Panc1 (cell line): ENCODE measurements at regions not wholly inside any gene's neighbourhood (a gene's known extent, or its start where the extent isn't known, plus 50 kb on each side); places are given as distances from the start of the nearest gene placed in this dataset.

Experiments
- ATAC-seq: fragments of 200-7000 bp; cut with Tn5 transposase; 2 replicates; pipeline ENCODE4 v1.9.1; 2020; ENCODE audit warnings: mild to moderate bottlenecking, moderate library complexity
- BruUV-seq: library from RNA; stranded (reverse); fragments of 400-500 nt; replicated peaks from 2 replicates; lab custom pipeline; 2021; lab: Mats Ljungman, UMichigan
- CTCF ChIA-PET: fragments of 300-600 bp; sonication (Branson Sonifier 250); formaldehyde crosslinking; loops from one replicate; lab custom pipeline; 2022; ENCODE audit warnings: antibody characterized with exemption; lab: Charles Lee
- POLR2A ChIA-PET: fragments of 300-600 bp; sonication (Branson Sonifier 250); formaldehyde crosslinking; loops from one replicate; lab custom pipeline; 2022; ENCODE audit warnings: antibody characterized with exemption; lab: Charles Lee
- DNase-seq: peaks from one replicate; pipeline ENCODE4 v3.0.0-alpha.2; 2010; ENCODE audit warnings: low read depth, low spot score
- H3K27ac ChIP-seq: 2 replicates; pipeline ENCODE4 v1.5.1; 2011; ENCODE audit warnings: mild to moderate bottlenecking, low read length, inconsistent platforms
- H3K27me3 ChIP-seq: fragments of 200-500 bp; sonication (Bioruptor generic); 2 replicates; pipeline ENCODE4 v1.6.0; 2014; ENCODE audit warnings: low read length, inconsistent platforms; ENCODE audit not compliant: control insufficient read depth, insufficient read depth
- H3K36me3 ChIP-seq: fragments of 200-500 bp; sonication (Bioruptor generic); 2 replicates; pipeline ENCODE4 v1.5.1; 2014; ENCODE audit warnings: inconsistent platforms, mild to moderate bottlenecking, low read length, moderate library complexity; ENCODE audit not compliant: control insufficient read depth, insufficient read depth
- H3K4me1 ChIP-seq: 2 replicates; pipeline ENCODE4 v1.5.1; 2011; ENCODE audit warnings: inconsistent platforms, mild to moderate bottlenecking, low read length, moderate library complexity; ENCODE audit not compliant: control insufficient read depth, insufficient read depth
- H3K4me3 ChIP-seq, 2 experiments: 2 replicates each; pipeline ENCODE4 v1.5.1; 2011 to 2012; ENCODE audit warnings: low read depth in 2 of 2, low read length in 2 of 2, mild to moderate bottlenecking in 2 of 2, inconsistent platforms in 1 of 2, moderate library complexity in 1 of 2
- H3K9me3 ChIP-seq: fragments of 200-500 bp; sonication (Bioruptor generic); 2 replicates; pipeline ENCODE4 v1.5.1; 2014; ENCODE audit warnings: low read depth, mild to moderate bottlenecking, inconsistent platforms, low read length, moderate library complexity; ENCODE audit not compliant: control insufficient read depth, insufficient read depth
- CTCF ChIP-seq: fragments of 450-650 bp; IDR thresholded peaks from 2 replicates; pipeline ENCODE4 v1.5.1; 2017; ENCODE audit warnings: mild to moderate bottlenecking
- POLR2AphosphoS5 ChIP-seq: IDR thresholded peaks from 2 replicates; pipeline ENCODE4 v1.6.1; 2012; ENCODE audit warnings: mild to moderate bottlenecking, low read depth, low read length, moderate library complexity
- REST ChIP-seq, 2 experiments: IDR thresholded peaks; 2 replicates each; pipeline ENCODE4 v1.6.1; 2011 to 2012; ENCODE audit warnings: low read depth in 2 of 2, control low read depth in 1 of 2, low read length in 1 of 2, mild to moderate bottlenecking in 1 of 2, moderate library complexity in 1 of 2; ENCODE audit not compliant: insufficient read depth in 1 of 2
- SIN3A ChIP-seq: IDR thresholded peaks from 2 replicates; pipeline ENCODE4 v1.6.1; 2012; ENCODE audit warnings: low read depth, mild to moderate bottlenecking, low read length, moderate library complexity, borderline replicate concordance; ENCODE audit not compliant: insufficient read depth
- TCF7L2 ChIP-seq: IDR thresholded peaks from 2 replicates; pipeline ENCODE4 v1.6.1; 2011; ENCODE audit warnings: mild to moderate bottlenecking, low read depth, low read length, inconsistent platforms
- in situ Hi-C: cut with HindIII; loops from 2 replicates; pipeline ENCODE4 v1.10.0; 2016; ENCODE audit warnings: low sequenced_read_pairs, low pct_unique_long_range_greater_than_20kb
- intact Hi-C: fragments of 100-400 bp; cut with micrococcal nuclease; formaldehyde crosslinking; loops from one replicate; pipeline ENCODE4 v1.10.0; 2022; ENCODE audit not compliant: unreplicated experiment

- intact Hi-C loops (no loop called here), in situ Hi-C loops (no loop called here)
- H3K9me3 ChIP-seq = no peaks in the 10 kb centered on the region
- CTCF ChIA-PET = no interaction called here
- H3K27ac ChIP-seq = no peak overlapping the region
- TF ChIP-seq POLR2AphosphoS5 = no peak
- no peak for TF ChIP-seq REST (IDR thresholded peaks at IDR 0.05; ENCODE audit: insufficient read depth in 1 of 2, low read depth in 2 of 2, low read length in 1 of 2)
- peak; percentile 8; the same call in 1 of the 2 replicates for TF ChIP-seq CTCF
- no peak for TF ChIP-seq SIN3A
- TF ChIP-seq TCF7L2 = no peak
- no peaks in the 10 kb centered on the region for H3K4me1 ChIP-seq
- POLR2A ChIA-PET = no interaction called here
- no peaks in the 10 kb centered on the region for H3K27me3 ChIP-seq
- ATAC-seq = no peak
- H3K36me3 ChIP-seq = no peaks in the 10 kb centered on the region
- DNase-seq = no peak
- BruUV-seq = no TSS peak
- H3K4me3 ChIP-seq = no peak overlapping the region
Measured at GRCh38 chr6:105500693-105501092, 97.8 kb upstream of the PREP start.

GRCh38 chr6:105499931-105500330, 97.0 kb upstream of the PREP start:
- Histone ChIP-seq H3K4me3 (no peak overlapping the region), H3K36me3 (no peaks in the 10 kb centered on the region), H3K9me3 (no peaks in the 10 kb centered on the region), H3K4me1 (no peaks in the 10 kb centered on the region), H3K27ac (no peak overlapping the region), H3K27me3 (no peaks in the 10 kb centered on the region)
- DNase-seq (no peak), ATAC-seq (0 out of 2 replicates have a peak, but pooled peaks have one; percentile 51)
- BruUV-seq = no TSS peak
- TF ChIP-seq CTCF (no peak), TCF7L2 (no peak), POLR2AphosphoS5 (no peak), SIN3A (no peak), REST (IDR thresholded peaks at IDR 0.05; ENCODE audit: insufficient read depth in 1 of 2, low read depth in 2 of 2, low read length in 1 of 2) (no peak)
- ChIA-PET CTCF (interaction anchor here (0.6 kb wide), 1 partner anchor 10 kb away, joined by 5 read pairs; no protein-coding TSS in a partner anchor), POLR2A (no interaction called here)
- in situ Hi-C loops = no loop called here
- intact Hi-C loops = no loop called here
